Activated naive CD4-positive, alpha-beta T cell treated with anti-CD3 and anti-CD28 coated beads, Interleukin-2, amount 10 ng/mL, durations not matched to agents 7 days and 5 days (primary cell): ENCODE measurements at regions not wholly inside any gene's neighbourhood (a gene's known extent, or its start where the extent isn't known, plus 50 kb on each side); places are given as distances from the start of the nearest gene placed in this dataset.

Experiments
- CTCF ChIA-PET: fragments of 350-600 bp; sonication (Branson Sonifier 250); formaldehyde crosslinking; loops from one replicate; lab custom pipeline; 2021; ENCODE audit warnings: antibody characterized with exemption; lab: Charles Lee
- DNase-seq: peaks from one replicate; pipeline ENCODE4 v3.0.0-alpha.2; 2020
- H3K27ac Mint-ChIP-seq: one replicate; pipeline ENCODE4 v1.8.0; 2021; ENCODE audit warnings: mild to moderate bottlenecking, moderate library complexity, mixed read lengths
- H3K27me3 Mint-ChIP-seq: one replicate; pipeline ENCODE4 v1.8.0; 2021; ENCODE audit warnings: mild to moderate bottlenecking, mixed read lengths
- H3K36me3 Mint-ChIP-seq: one replicate; pipeline ENCODE4 v1.8.0; 2021; ENCODE audit warnings: mixed read lengths
- H3K4me1 Mint-ChIP-seq: one replicate; pipeline ENCODE4 v1.8.0; 2021; ENCODE audit warnings: mixed read lengths
- H3K4me3 Mint-ChIP-seq: one replicate; pipeline ENCODE4 v1.8.0; 2021; ENCODE audit warnings: mild to moderate bottlenecking, moderate library complexity, mixed read lengths
- H3K9me3 Mint-ChIP-seq: one replicate; pipeline ENCODE4 v1.8.0; 2021; ENCODE audit warnings: mixed read lengths

DNA sequence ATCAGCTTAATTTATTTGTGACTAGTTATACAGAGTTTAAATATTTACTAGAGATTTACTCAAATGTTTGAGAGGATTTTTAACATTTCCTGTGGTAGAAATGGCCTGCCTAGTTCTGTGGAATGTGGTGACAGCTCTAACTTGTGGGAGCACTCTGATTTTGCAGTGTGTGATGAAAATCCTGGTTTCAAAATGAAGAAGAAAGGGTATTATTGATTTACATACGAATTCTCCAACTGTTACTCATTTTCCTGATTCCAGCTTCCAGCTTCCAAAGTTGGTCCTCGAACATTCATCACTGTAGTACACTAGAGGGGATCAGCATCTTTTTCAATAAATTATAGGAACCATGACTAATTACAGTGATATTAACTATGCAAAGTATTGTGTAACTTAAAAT, 462.7 kb upstream of the PKN2 start:
- Mint-ChIP-seq H3K27me3 (peaks cover 4% of the 10 kb centered on the region), H3K4me3 (no peak overlapping the region), H3K9me3 (no peaks in the 10 kb centered on the region), H3K36me3 (no peaks in the 10 kb centered on the region), H3K27ac (no peak overlapping the region), H3K4me1 (no peaks in the 10 kb centered on the region)
- CTCF ChIA-PET: no interaction called here
- DNase-seq: no peak

DNA sequence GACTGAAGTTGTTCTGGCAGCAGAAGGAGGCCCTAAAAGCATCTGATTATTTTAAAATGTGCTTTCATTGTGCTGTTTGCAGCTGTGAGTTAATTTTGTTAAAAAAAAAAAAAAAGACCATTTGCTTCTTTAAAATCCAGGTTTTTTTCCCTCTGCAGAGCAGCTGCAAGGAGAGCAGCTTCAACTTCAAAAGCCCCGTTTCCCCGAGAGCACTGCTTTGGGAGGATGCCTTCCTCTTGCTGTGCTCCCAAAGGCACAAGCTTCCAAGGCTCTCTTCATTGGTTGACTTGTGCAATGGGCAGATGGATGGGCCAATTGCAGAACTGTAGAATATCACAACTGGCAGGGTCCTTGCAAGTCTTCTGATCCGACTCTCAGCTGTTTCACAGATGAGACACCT, 459.2 kb upstream of the PKN2 start:
- DNase-seq: no peak
- Mint-ChIP-seq H3K36me3 (no peaks in the 10 kb centered on the region), H3K4me1 (no peaks in the 10 kb centered on the region), H3K27me3 (no peaks in the 10 kb centered on the region), H3K27ac (no peak overlapping the region), H3K4me3 (no peak overlapping the region), H3K9me3 (no peaks in the 10 kb centered on the region)
- CTCF ChIA-PET: interaction anchor here (1.8 kb wide), 1 partner anchor 44 kb away, joined by 5 read pairs; no protein-coding TSS in a partner anchor

DNA sequence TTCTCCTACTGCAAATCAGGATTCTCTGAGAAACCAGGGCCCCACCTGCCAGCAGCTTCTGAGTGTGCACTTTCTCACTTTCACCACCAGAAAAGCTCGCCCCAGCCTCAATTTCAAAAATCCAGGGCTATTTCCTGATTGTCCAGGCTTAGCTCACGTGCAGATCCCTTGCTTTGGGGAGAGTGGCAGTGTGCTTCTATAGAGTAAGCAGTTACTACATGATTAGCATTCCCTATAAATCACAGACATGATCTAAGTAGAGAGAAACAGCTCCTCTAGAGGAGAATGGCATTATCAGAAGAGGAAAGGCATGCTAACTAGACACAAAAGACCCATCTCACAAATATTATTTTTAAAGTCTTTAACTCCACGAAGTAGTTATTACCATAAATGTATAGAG, 456.0 kb upstream of the PKN2 start:
- H3K4me3 Mint-ChIP-seq: no peak overlapping the region
- no peaks in the 10 kb centered on the region for H3K36me3 Mint-ChIP-seq
- no peaks in the 10 kb centered on the region for H3K9me3 Mint-ChIP-seq
- no peaks in the 10 kb centered on the region for H3K4me1 Mint-ChIP-seq
- no peaks in the 10 kb centered on the region for H3K27me3 Mint-ChIP-seq
- CTCF ChIA-PET: no interaction called here
- no peak for DNase-seq
- H3K27ac Mint-ChIP-seq: no peak overlapping the region

DNA sequence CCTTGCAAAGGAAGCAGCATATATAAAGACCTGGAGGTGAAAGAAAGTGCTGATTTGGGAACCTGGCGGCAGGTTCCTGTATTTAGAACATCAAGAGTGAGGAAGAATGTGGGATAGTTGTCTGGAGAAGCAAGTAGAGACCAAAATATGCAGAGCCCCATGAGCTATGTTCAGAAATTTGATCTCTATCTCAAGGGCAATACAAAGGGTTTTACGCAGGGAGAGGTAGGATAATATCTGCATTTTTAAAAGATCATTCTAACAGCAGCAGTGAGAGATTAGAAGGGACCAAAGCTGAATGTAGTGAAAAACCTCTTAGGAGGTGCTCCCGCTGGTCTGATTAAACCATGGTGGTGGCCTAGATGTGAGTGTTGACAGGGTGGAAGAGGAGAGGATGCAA, 453.9 kb upstream of the PKN2 start:
- Mint-ChIP-seq H3K4me3 (no peak overlapping the region), H3K27ac (no peak overlapping the region), H3K9me3 (no peaks in the 10 kb centered on the region), H3K27me3 (no peaks in the 10 kb centered on the region), H3K4me1 (no peaks in the 10 kb centered on the region), H3K36me3 (no peaks in the 10 kb centered on the region)
- no peak for DNase-seq
- CTCF ChIA-PET: no interaction called here

DNA sequence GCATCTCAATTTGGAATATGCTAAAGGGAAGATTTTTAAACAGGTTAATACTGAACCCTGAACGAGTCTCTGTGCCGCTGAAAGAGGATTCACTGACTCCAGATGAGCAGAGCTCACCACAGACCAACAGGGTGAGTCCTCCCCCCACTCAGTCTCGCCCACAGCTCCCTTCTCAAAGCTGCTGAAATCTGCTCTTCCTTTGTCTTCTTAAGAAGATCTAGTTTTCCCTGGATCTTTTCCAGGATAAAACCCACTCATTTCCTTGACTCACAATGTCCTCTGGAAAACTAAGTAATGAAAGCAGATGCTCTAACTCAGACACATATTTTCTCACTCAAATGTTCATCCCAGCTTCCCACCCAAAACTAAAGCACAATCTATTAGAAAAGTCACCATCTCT, 447.0 kb upstream of the PKN2 start:
- H3K4me1 Mint-ChIP-seq: no peaks in the 10 kb centered on the region
- H3K36me3 Mint-ChIP-seq: no peaks in the 10 kb centered on the region
- H3K27ac Mint-ChIP-seq: no peak overlapping the region
- peaks cover 2% of the 10 kb centered on the region for H3K9me3 Mint-ChIP-seq
- CTCF ChIA-PET: no interaction called here
- no peak for DNase-seq
- H3K4me3 Mint-ChIP-seq: no peak overlapping the region
- no peaks in the 10 kb centered on the region for H3K27me3 Mint-ChIP-seq

DNA sequence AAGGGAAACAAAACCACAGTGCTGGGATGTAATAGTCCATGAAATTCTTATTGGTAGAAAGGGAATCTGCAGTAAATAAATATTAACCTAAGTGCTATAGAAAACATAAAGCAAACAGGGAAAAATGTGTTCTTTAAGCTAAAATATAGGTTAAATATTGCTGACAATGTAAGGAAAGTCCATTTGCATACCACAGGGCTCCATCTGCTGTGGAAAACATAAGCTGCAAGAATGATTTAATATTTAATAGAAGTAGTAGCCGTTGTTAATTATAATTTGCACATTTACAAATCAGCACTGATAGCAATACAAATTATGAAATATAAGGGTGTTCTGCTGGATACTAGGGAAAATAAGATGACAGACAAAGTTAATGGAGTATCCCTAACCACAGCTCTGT, 444.9 kb upstream of the PKN2 start:
- H3K36me3 Mint-ChIP-seq: no peaks in the 10 kb centered on the region
- H3K9me3 Mint-ChIP-seq: peaks cover 2% of the 10 kb centered on the region
- no peaks in the 10 kb centered on the region for H3K4me1 Mint-ChIP-seq
- H3K27me3 Mint-ChIP-seq: no peaks in the 10 kb centered on the region
- H3K4me3 Mint-ChIP-seq: no peak overlapping the region
- no peak for DNase-seq
- no peak overlapping the region for H3K27ac Mint-ChIP-seq
- CTCF ChIA-PET: interaction anchor here (0.7 kb wide), 1 partner anchor 905 kb away, joined by 3 read pairs; no protein-coding TSS in a partner anchor

DNA sequence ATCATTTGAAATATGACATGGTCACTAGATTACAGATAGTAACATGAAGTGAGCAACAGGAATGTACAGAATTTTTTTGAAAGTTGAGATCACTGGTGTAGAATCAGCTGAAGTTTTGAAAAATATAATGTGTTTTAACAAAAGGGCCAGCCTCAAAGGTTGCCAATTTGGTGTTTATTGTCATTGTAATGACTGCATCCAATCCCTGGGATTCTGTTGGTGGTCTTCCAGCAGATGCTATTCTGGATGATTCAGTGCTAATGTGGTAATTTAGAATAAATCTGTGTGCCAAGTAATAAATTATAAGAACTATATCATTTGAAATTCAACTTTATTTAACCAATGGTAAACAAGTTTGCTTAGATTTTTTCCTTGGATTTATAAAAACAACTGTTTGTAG, 436.4 kb upstream of the PKN2 start:
- Mint-ChIP-seq H3K27me3 (no peaks in the 10 kb centered on the region), H3K4me1 (no peaks in the 10 kb centered on the region), H3K36me3 (no peaks in the 10 kb centered on the region), H3K4me3 (no peak overlapping the region), H3K9me3 (no peaks in the 10 kb centered on the region), H3K27ac (no peak overlapping the region)
- CTCF ChIA-PET: no interaction called here
- no peak for DNase-seq

DNA sequence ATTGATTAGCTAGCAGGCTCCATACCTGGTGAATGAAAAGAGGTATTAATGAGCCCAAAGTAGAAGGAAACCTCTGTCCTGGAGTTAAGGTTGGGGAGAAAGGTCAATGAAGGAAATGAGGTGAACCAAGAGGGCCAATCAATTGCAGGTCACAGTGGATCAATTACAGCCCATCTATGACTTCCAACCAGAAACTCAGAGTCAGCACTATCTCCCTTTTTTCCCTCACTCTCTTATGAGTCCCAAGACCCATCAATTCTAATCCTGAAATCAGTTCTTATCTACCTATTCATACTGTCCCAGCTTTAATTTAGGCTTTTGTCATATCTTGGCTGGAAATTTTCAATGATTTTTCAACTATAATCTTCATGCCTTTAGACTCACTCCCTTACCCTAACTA, 433.2 kb upstream of the PKN2 start:
- CTCF ChIA-PET: no interaction called here
- no peak for DNase-seq
- Mint-ChIP-seq H3K36me3 (no peaks in the 10 kb centered on the region), H3K4me3 (no peak overlapping the region), H3K27ac (no peak overlapping the region), H3K27me3 (no peaks in the 10 kb centered on the region), H3K4me1 (no peaks in the 10 kb centered on the region), H3K9me3 (no peaks in the 10 kb centered on the region)

DNA sequence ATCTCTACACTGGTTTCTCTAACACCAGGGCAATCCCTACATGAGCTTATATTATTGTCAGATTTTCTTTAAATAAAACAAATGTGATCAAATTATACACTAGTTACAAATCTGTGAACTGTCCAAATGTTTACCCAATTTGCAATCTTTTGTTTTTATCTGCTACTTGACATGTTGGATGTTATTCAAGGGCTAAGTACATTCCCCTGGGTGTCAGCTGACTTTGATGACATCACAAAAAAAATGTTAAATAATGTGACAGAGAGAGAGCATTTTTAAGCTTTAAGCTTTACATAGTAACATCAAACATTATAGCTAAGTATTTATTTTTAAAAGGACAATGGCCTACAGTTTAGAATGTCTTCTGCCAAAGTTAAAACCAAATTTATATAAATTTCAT, 431.3 kb upstream of the PKN2 start:
- Mint-ChIP-seq H3K36me3 (no peaks in the 10 kb centered on the region), H3K27me3 (no peaks in the 10 kb centered on the region), H3K4me1 (no peaks in the 10 kb centered on the region), H3K4me3 (no peak overlapping the region), H3K27ac (no peak overlapping the region), H3K9me3 (no peaks in the 10 kb centered on the region)
- DNase-seq: no peak
- CTCF ChIA-PET: no interaction called here

DNA sequence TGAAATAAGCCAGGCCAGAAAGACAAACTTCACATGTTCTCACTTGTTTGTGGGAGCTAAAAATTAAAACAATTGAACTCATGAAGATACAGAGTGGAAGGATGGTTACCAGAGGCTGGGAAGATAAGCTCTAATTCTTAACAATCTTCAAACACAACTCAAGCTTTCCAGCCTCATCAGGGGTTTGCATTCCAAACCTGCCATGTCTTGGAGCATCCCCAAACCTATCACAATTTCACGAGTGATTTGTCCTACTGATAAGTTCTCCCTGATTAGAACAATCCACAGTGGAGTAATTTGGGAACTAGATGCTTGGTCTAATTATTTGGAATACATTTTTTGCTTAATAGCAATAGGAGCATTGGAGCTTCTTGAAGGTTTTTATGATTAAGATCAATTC, 418.5 kb upstream of the PKN2 start:
- Mint-ChIP-seq H3K27me3 (no peaks in the 10 kb centered on the region), H3K27ac (no peak overlapping the region), H3K4me3 (no peak overlapping the region), H3K4me1 (no peaks in the 10 kb centered on the region), H3K9me3 (no peaks in the 10 kb centered on the region), H3K36me3 (no peaks in the 10 kb centered on the region)
- CTCF ChIA-PET: no interaction called here
- DNase-seq: no peak

DNA sequence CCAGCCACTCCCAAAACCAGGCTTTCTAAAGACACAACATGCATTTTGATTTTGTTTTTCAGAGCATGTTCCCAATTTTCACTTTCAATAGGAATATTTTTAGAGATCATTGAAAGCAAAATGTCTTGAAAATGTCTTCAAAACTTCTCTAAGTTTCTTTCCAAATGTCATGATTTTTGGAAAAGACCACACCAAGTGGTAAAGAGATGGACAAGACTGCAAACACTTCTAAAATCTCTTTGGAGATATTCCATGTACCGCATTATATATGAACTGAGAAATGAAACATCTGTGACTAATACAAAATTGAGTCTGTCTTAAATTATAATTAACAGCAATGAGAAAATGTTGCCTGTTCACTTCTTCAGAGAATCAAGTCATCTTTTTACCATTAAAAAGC, 418.0 kb upstream of the PKN2 start:
- DNase-seq: no peak
- Mint-ChIP-seq H3K36me3 (no peaks in the 10 kb centered on the region), H3K4me3 (no peak overlapping the region), H3K4me1 (no peaks in the 10 kb centered on the region), H3K27me3 (no peaks in the 10 kb centered on the region), H3K9me3 (no peaks in the 10 kb centered on the region), H3K27ac (no peak overlapping the region)
- CTCF ChIA-PET: no interaction called here

DNA sequence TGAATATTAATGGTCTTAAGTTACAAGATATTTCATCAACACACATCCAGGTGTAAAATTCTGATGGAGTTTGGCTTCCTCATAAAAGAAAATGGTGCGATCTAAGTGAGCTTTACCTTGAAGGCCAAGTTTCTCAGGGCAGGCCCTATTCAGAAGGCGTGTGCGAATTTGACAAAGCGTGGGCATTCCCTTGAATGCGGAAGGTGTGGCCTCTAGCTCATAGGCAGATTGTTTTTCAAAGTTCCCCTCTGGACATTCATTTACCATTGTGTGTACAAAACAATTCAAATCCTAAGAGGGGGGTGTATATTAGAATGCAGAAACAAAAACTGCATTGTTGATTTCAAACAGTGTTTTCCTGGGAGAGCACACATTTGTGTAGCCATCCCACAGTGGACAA, 411.9 kb upstream of the PKN2 start:
- Mint-ChIP-seq H3K27ac (no peak overlapping the region), H3K36me3 (no peaks in the 10 kb centered on the region), H3K27me3 (no peaks in the 10 kb centered on the region), H3K4me1 (no peaks in the 10 kb centered on the region), H3K9me3 (no peaks in the 10 kb centered on the region), H3K4me3 (no peak overlapping the region)
- CTCF ChIA-PET: no interaction called here
- no peak for DNase-seq

DNA sequence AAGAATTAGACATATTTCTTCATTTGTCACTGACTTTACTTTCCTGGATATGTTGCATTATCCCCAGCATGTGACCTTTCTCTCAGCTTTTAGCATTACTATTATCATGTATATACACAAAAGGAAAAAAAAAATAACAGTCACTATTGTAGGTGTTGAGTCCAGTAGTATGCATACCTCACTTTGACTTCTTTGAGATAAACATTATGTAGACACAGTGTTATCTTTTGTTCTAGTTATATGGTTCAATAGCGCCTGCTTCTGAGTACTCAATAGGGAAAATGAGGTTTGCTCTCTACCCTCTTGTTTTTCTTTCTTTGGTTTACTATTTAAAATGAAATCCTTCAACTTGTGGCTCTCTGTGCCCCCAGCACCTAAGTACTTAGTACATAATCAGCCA, 409.6 kb upstream of the PKN2 start:
- H3K27me3 Mint-ChIP-seq: no peaks in the 10 kb centered on the region
- DNase-seq: no peak
- H3K27ac Mint-ChIP-seq: no peak overlapping the region
- no peaks in the 10 kb centered on the region for H3K4me1 Mint-ChIP-seq
- H3K9me3 Mint-ChIP-seq: peaks cover 2% of the 10 kb centered on the region
- CTCF ChIA-PET: no interaction called here
- H3K36me3 Mint-ChIP-seq: no peaks in the 10 kb centered on the region
- no peak overlapping the region for H3K4me3 Mint-ChIP-seq

DNA sequence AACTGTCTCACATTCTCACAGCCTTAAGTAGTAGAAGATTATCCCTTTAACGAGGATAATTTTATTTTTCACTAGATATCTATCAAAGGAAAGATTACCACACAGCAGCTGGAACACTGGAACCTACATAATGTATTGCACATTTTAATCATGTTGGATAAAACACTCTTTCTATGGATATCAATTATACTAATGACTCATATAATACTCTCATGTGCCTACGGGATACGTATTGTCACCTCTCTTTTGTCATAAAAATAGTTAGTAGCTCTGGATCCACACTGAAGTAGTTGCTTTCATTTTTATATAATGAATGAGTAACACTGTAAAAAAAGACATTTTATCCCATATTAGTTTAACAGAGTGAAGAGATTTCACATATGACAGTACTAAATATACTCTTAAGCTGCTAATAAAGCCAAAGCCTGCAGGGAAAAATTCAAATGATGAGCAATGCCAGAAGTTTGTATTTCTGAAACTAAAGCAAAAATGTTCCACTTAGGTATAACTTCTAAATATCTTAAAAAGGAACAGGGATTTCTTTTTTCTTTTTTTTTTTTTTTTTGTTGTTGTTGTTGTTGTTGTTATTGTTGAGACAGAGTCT, 408.7 kb upstream of the PKN2 start:
- no peak for DNase-seq
- Mint-ChIP-seq H3K36me3 (no peaks in the 10 kb centered on the region), H3K27ac (no peak overlapping the region), H3K9me3 (peaks cover 2% of the 10 kb centered on the region), H3K4me3 (no peak overlapping the region), H3K4me1 (no peaks in the 10 kb centered on the region), H3K27me3 (no peaks in the 10 kb centered on the region)
- CTCF ChIA-PET: no interaction called here

DNA sequence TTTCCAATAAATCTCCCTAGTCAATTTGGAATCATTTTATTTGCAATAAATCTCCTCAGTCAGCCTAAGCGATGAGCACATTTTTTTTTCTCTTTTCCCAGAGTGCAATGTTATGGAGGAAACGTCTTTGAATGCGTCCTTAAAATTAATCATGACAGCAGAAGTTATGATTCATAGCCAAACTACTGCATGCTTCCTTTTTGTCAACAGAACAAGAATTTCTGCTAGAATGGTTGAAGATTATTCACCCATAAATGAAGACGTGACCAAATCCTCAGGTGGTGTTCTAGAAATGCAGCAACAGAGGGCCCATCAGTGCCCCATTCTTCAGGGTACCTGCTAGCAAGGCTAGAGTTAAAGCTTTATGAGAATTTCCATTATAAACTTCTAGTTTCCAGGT, 407.9 kb upstream of the PKN2 start:
- DNase-seq: no peak
- Mint-ChIP-seq H3K4me1 (no peaks in the 10 kb centered on the region), H3K9me3 (peaks cover 2% of the 10 kb centered on the region), H3K36me3 (no peaks in the 10 kb centered on the region), H3K27ac (no peak overlapping the region), H3K27me3 (no peaks in the 10 kb centered on the region), H3K4me3 (no peak overlapping the region)
- CTCF ChIA-PET: no interaction called here

DNA sequence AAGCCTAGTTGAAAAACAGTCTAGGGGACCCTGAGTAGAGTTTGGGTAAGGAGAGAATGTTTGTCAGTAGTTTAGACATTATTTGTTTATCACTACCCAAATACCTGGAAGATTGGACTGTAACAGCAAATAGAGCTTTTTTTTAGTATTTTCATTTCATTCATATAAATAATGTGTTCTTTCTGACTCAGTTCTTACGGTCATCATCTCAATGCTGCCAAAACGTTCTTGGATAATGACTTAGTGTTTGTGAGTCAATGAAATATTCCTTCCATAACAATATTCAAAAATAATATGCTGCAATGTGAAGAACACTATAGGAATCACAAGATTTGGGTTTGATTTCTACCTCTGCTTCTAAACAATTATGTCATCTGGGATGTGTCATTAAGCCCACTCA, 400.0 kb upstream of the PKN2 start:
- Mint-ChIP-seq H3K9me3 (no peaks in the 10 kb centered on the region), H3K27me3 (no peaks in the 10 kb centered on the region), H3K4me3 (no peak overlapping the region), H3K27ac (no peak overlapping the region), H3K4me1 (no peaks in the 10 kb centered on the region), H3K36me3 (no peaks in the 10 kb centered on the region)
- CTCF ChIA-PET: no interaction called here
- DNase-seq: no peak
